ENCODE measurements at regions not wholly inside any gene's neighbourhood (a gene's known extent, or its start where the extent isn't known, plus 50 kb on each side); places are given as distances from the start of the nearest gene placed in this dataset.

GRCh38 chr13:76397413-76397812 is 488.8 kb downstream of the KCTD12 start:
- no peak for TF ChIP-seq MAX (IDR thresholded peaks at IDR 0.05)
- TF ChIP-seq CTCF (IDR thresholded peaks at IDR 0.05; ENCODE audit: low read depth, low read length, missing input control): no peak
- TF ChIP-seq TAF1 (conservative IDR thresholded peaks at IDR 0.05): no peak
- no peak for TF ChIP-seq YY1 (IDR thresholded peaks at IDR 0.05)
- no peak for TF ChIP-seq SP1 (IDR thresholded peaks at IDR 0.05)

Data from liver (tissue), 3 donors.